K562 (cell line): ENCODE measurements at regions not wholly inside any gene's neighbourhood (a gene's known extent, or its start where the extent isn't known, plus 50 kb on each side); places are given as distances from the start of the nearest gene placed in this dataset.

Experiments
- ATAC-seq: fragments of 200-7000 bp; cut with Tn5 transposase; 3 replicates; pipeline ENCODE4 v1.9.1; 2020; ENCODE audit warnings: moderate library complexity
- BruUV-seq: library from RNA; stranded (reverse); fragments of 400-500 nt; replicated peaks from 2 replicates; lab custom pipeline; 2021; lab: Mats Ljungman, UMichigan
- CTCF ChIA-PET: fragments of 300-600 bp; formaldehyde crosslinking; extraction: SDS; loops from one replicate; lab custom pipeline; 2021; ENCODE audit warnings: low intra/inter-chr PET ratio; lab: Yijun Ruan, JAX
- POLR2A ChIA-PET: fragments of 300-600, 350-650 bp; sonication (Branson Sonifier 250); formaldehyde crosslinking; extraction: SDS; loops from one replicate; lab custom pipeline; 2021; ENCODE audit warnings: antibody characterized with exemption, inconsistent platforms; lab: Yijun Ruan, JAX
- DNase-seq, 4 experiments: peaks; one replicate each; pipeline versions ENCODE4 v3.0.0 to v3.0.0-alpha.2; 2011 to 2018; ENCODE audit warnings: low spot score in 3 of 4, mixed read lengths in 3 of 4; ENCODE audit errors: extremely low read depth in 1 of 4
- FAIRE-seq: peaks from 2 replicates; lab custom pipeline; 2011; peaks lifted over from hg19 to GRCh38; lab: Jason Lieb, UNC
- H2AFZ ChIP-seq: 2 replicates; pipeline ENCODE4 v1.6.0; 2011; ENCODE audit warnings: low read depth, low read length, control low read depth, inconsistent platforms
- H3K27ac ChIP-seq: fragments of 200-600 bp; 3 replicates; pipeline ENCODE4 v1.8.0; 2011; ENCODE audit warnings: low read depth, mild to moderate bottlenecking, control low read depth, inconsistent platforms, low read length, moderate library complexity, mixed read lengths; ENCODE audit errors: extremely low read depth
- H3K27me3 ChIP-seq, 2 experiments: fragments of 300-600 bp in 1 of 2; 2 replicates in 1 of 2; 3 replicates in 1 of 2; pipeline versions ENCODE4 v1.6.0 to v1.8.0; 2011; ENCODE audit warnings: inconsistent platforms in 2 of 2, low read length in 2 of 2, mild to moderate bottlenecking in 1 of 2, mixed read lengths in 1 of 2, moderate library complexity in 1 of 2; ENCODE audit not compliant: control insufficient read depth in 2 of 2, insufficient read depth in 2 of 2
- H3K36me3 ChIP-seq: fragments of 300-600 bp; 3 replicates; pipeline ENCODE4 v1.8.0; 2011; ENCODE audit warnings: mild to moderate bottlenecking, low read length, inconsistent platforms; ENCODE audit not compliant: control insufficient read depth, insufficient read depth
- H3K4me1 ChIP-seq, 2 experiments: fragments of 200-600 bp in 1 of 2; replicated peaks in 1 of 2; 2 replicates in 1 of 2; 3 replicates in 1 of 2; pipeline versions ENCODE4 v1.5.1 to v1.8.0; 2011; ENCODE audit warnings: inconsistent platforms in 2 of 2, low read length in 2 of 2, mild to moderate bottlenecking in 1 of 2, mixed read lengths in 1 of 2, moderate library complexity in 1 of 2; ENCODE audit not compliant: control insufficient read depth in 2 of 2, insufficient read depth in 2 of 2
- H3K4me2 ChIP-seq: 2 replicates; pipeline ENCODE4 v1.6.1; 2011; ENCODE audit warnings: low read length, control low read depth, inconsistent platforms, mixed read lengths; ENCODE audit not compliant: insufficient read depth
- H3K4me3 ChIP-seq: fragments of 200-600 bp; sonication (generic), shearing (Covaris generic); 2 replicates; pipeline ENCODE4 v1.5.1; 2016; ENCODE audit warnings: control low read depth, inconsistent platforms
- H3K79me2 ChIP-seq: fragments of 200-600 bp; 3 replicates; pipeline ENCODE4 v1.8.0; 2011; ENCODE audit warnings: low read length, inconsistent platforms; ENCODE audit not compliant: control insufficient read depth, insufficient read depth
- H3K9ac ChIP-seq, 2 experiments: 2 replicates each; pipeline versions ENCODE4 v1.6.0 to v1.6.1; 2011; ENCODE audit warnings: low read depth in 2 of 2, low read length in 2 of 2, control low read depth in 1 of 2, inconsistent platforms in 1 of 2, mild to moderate bottlenecking in 1 of 2, mixed read lengths in 1 of 2; ENCODE audit not compliant: insufficient read depth in 1 of 2
- H3K9me1 ChIP-seq: one replicate; pipeline ENCODE4 v1.6.0; 2011; ENCODE audit warnings: inconsistent platforms, mild to moderate bottlenecking, low read length, moderate library complexity; ENCODE audit not compliant: control insufficient read depth, insufficient read depth
- H3K9me3 ChIP-seq: replicated peaks from 2 replicates; pipeline ENCODE4 v1.5.1; 2011; ENCODE audit warnings: low read depth, low read length, inconsistent platforms; ENCODE audit not compliant: control insufficient read depth, insufficient read depth
- H4K20me1 ChIP-seq: replicated peaks from 2 replicates; pipeline ENCODE4 v1.6.1; 2011; ENCODE audit warnings: low read length, inconsistent platforms, mixed read lengths; ENCODE audit not compliant: control insufficient read depth, insufficient read depth
- BCLAF1 ChIP-seq, 2 experiments: fragments of 450-650 bp in 1 of 2; IDR thresholded peaks; 2 replicates each; pipeline ENCODE4 v1.6.1; 2011 to 2017; ENCODE audit warnings: low read depth in 2 of 2, antibody characterized with exemption in 1 of 2, borderline replicate concordance in 1 of 2, low read length in 1 of 2, mild to moderate bottlenecking in 1 of 2, mixed read lengths in 1 of 2; ENCODE audit not compliant: control insufficient read depth in 1 of 2
- BRF1 ChIP-seq: IDR thresholded peaks from 3 replicates; pipeline ENCODE4 v1.6.1; 2011; ENCODE audit warnings: borderline replicate concordance, mild to moderate bottlenecking; ENCODE audit not compliant: insufficient read length; ENCODE audit errors: extremely low read depth
- CXXC5 ChIP-seq: fragments of 250-450 bp; sonication (Bioruptor Pico); IDR thresholded peaks from 2 replicates; pipeline ENCODE4 v1.8.0; 2022; ENCODE audit warnings: inconsistent platforms, mild to moderate bottlenecking, moderate library complexity
- DDX20 ChIP-seq: fragments of 450-650 bp; IDR thresholded peaks from 2 replicates; pipeline ENCODE4 v1.6.1; 2016; ENCODE audit warnings: missing genetic modification characterization, low read depth, mild to moderate bottlenecking, missing compliant biosample characterization, moderate library complexity
- FOXJ3 ChIP-seq: sonication (generic); formaldehyde crosslinking; IDR thresholded peaks from 2 replicates; pipeline ENCODE4 v1.4.0; 2020; ENCODE audit warnings: mild to moderate bottlenecking, missing genetic modification reagents
- GATAD2B ChIP-seq: fragments of 450-650 bp; IDR thresholded peaks from 2 replicates; pipeline ENCODE4 v1.6.1; 2017; ENCODE audit warnings: mild to moderate bottlenecking, borderline replicate concordance
- LEF1 ChIP-seq: fragments of 450-650 bp; IDR thresholded peaks from 2 replicates; pipeline ENCODE4 v1.6.1; 2016; ENCODE audit warnings: mild to moderate bottlenecking
- NR1H2 ChIP-seq: sonication (generic); formaldehyde crosslinking; IDR thresholded peaks from 2 replicates; pipeline ENCODE4 v1.4.0; 2020; ENCODE audit warnings: mild to moderate bottlenecking, missing genetic modification reagents
- SNIP1 ChIP-seq: fragments of 450-650 bp; IDR thresholded peaks from 2 replicates; pipeline ENCODE4 v1.7.1; 2017; ENCODE audit warnings: low read depth, mild to moderate bottlenecking
- SREBF2 ChIP-seq: sonication (generic); formaldehyde crosslinking; IDR thresholded peaks from 2 replicates; pipeline ENCODE4 v1.4.0; 2020; ENCODE audit warnings: mild to moderate bottlenecking, missing genetic modification reagents
- TFAM ChIP-seq: fragments of 250-450 bp; sonication (Bioruptor Pico); conservative IDR thresholded peaks from 2 replicates; pipeline ENCODE4 v1.5.0; 2021; ENCODE audit warnings: mild to moderate bottlenecking, moderate library complexity
- ZBTB1 ChIP-seq: sonication (generic); formaldehyde crosslinking; IDR thresholded peaks from 2 replicates; pipeline ENCODE4 v1.8.1; 2023; ENCODE audit warnings: missing genetic modification reagents, low read depth, mild to moderate bottlenecking, borderline replicate concordance
- WGBS: fragments of 100-300 bp; shearing (Covaris generic); methylation state at CpG from one replicate; pipeline ENCODE4 v1.1.6; 2016; ENCODE audit warnings: low coverage, mixed read lengths; ENCODE audit not compliant: insufficient coverage; ENCODE audit errors: missing lambda C conversion rate; 5-methylcytosine and 5-hydroxymethylcytosine counted together
- in situ Hi-C: fragments of 300-500 bp; cut with MboI; formaldehyde crosslinking; loops from 4 replicates; pipeline ENCODE4 v1.15.0; 2018; ENCODE audit warnings: inconsistent platforms, mixed read lengths
- intact Hi-C: fragments of 100-400 bp; cut with micrococcal nuclease; formaldehyde crosslinking; loops from 2 replicates; pipeline ENCODE4 v1.14.2; 2022
- TF ChIP-seq, protein P1 (sequence below): fragments of 250-450 bp; sonication (Bioruptor Pico); IDR thresholded peaks from 2 replicates; pipeline ENCODE4 v1.8.0; 2022; ENCODE audit warnings: inconsistent platforms

- no peaks in the 10 kb centered on the region for H3K4me1 ChIP-seq
- H3K9me1 ChIP-seq, result no peaks in the 10 kb centered on the region
- FAIRE-seq (no peak), ATAC-seq (no peak), DNase-seq (no peak)
- no peak overlapping the region for H3K4me2 ChIP-seq
- H3K27ac ChIP-seq, result no peak overlapping the region
- no peaks in the 10 kb centered on the region for H3K9me3 ChIP-seq
- no peak overlapping the region for H3K4me3 ChIP-seq
- H3K79me2 ChIP-seq, result no peaks in the 10 kb centered on the region
- in situ Hi-C loops (no loop called here), intact Hi-C loops (no loop called here)
- H3K36me3 ChIP-seq, result no peaks in the 10 kb centered on the region
- ChIA-PET POLR2A (no interaction called here), CTCF (no interaction called here)
- WGBS, result 5% methylated on average over 3 of the region's 3 CpGs
- no peaks in the 10 kb centered on the region for H3K27me3 ChIP-seq
- no peaks in the 10 kb centered on the region for H4K20me1 ChIP-seq
- no peak overlapping the region for H3K9ac ChIP-seq
- no peak overlapping the region for H2AFZ ChIP-seq
- TF ChIP-seq BCLAF1 (IDR thresholded peaks at IDR 0.05; ENCODE audit: borderline replicate concordance in 1 of 2, control insufficient read depth in 1 of 2, low read depth in 2 of 2, low read length in 1 of 2), result no peak
- TF ChIP-seq ZBTB1 (CRISPR knock-in tag), result no peak
- TF ChIP-seq CXXC5 (CRISPR knock-in tag), result no peak
- TF ChIP-seq NR1H2 (CRISPR knock-in tag), result no peak
- no peak for TF ChIP-seq TFAM (CRISPR knock-in tag)
- TF ChIP-seq SREBF2 (CRISPR knock-in tag), result no peak
- TF ChIP-seq LEF1, result no peak
- TF ChIP-seq DDX20 (tag), result no peak
- no peak for TF ChIP-seq SNIP1
- no peak for TF ChIP-seq GATAD2B
- TF ChIP-seq FOXJ3 (CRISPR knock-in tag), result no peak
- TF ChIP-seq, protein P1, sequence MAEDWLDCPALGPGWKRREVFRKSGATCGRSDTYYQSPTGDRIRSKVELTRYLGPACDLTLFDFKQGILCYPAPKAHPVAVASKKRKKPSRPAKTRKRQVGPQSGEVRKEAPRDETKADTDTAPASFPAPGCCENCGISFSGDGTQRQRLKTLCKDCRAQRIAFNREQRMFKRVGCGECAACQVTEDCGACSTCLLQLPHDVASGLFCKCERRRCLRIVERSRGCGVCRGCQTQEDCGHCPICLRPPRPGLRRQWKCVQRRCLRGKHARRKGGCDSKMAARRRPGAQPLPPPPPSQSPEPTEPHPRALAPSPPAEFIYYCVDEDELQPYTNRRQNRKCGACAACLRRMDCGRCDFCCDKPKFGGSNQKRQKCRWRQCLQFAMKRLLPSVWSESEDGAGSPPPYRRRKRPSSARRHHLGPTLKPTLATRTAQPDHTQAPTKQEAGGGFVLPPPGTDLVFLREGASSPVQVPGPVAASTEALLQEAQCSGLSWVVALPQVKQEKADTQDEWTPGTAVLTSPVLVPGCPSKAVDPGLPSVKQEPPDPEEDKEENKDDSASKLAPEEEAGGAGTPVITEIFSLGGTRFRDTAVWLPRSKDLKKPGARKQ, result no peak
- no peak for TF ChIP-seq BRF1
- TF ChIP-seq, all 486 proteins: peak for 0
- no TSS peak for BruUV-seq
Observed at GRCh38 chrX:94365736-94366135, 691.7 kb downstream of the FAM133A start.
